Common myeloid progenitor, CD34-positive (primary cell): ENCODE measurements at regions not wholly inside any gene's neighbourhood (a gene's known extent, or its start where the extent isn't known, plus 50 kb on each side); places are given as distances from the start of the nearest gene placed in this dataset.

Experiments used
- CTCF ChIA-PET: fragments of 350-600 bp; sonication (Branson Sonifier 250); formaldehyde crosslinking; loops from one replicate; lab custom pipeline; 2021; ENCODE audit warnings: antibody characterized with exemption; lab: Charles Lee
- POLR2A ChIA-PET: fragments of 350-600 bp; sonication (Branson Sonifier 250); formaldehyde crosslinking; loops from one replicate; lab custom pipeline; 2021; ENCODE audit warnings: antibody characterized with exemption; lab: Charles Lee
- DNase-seq, 3 donors: peaks; one replicate each; pipeline versions ENCODE4 v3.0.0 to v3.0.0-alpha.2; 2013
- H3K27ac ChIP-seq, 2 experiments: 1 replicate in 1 of 2; 2 replicates in 1 of 2; pipeline ENCODE4 v1.7.0; 2013; ENCODE audit warnings: inconsistent platforms in 2 of 2, low read length in 2 of 2, mild to moderate bottlenecking in 2 of 2, low read depth in 1 of 2, moderate library complexity in 1 of 2; ENCODE audit not compliant: severe bottlenecking in 2 of 2, insufficient read depth in 1 of 2, poor library complexity in 1 of 2
- H3K27me3 ChIP-seq, 5 experiments: replicated peaks in 2 of 5; 1 replicate in 3 of 5; 2 replicates in 2 of 5; pipeline versions ENCODE4 v1.6.1 to v1.7.0; 2013; ENCODE audit warnings: low read length in 4 of 5, mild to moderate bottlenecking in 2 of 5, moderate library complexity in 2 of 5, inconsistent platforms in 1 of 5; ENCODE audit not compliant: insufficient read depth in 5 of 5, control insufficient read depth in 4 of 5
- H3K36me3 ChIP-seq, 4 experiments: 1 replicate in 2 of 4; 2 replicates in 2 of 4; pipeline versions ENCODE4 v1.6.1 to v1.7.0; 2013; ENCODE audit warnings: low read length in 3 of 4, control low read depth in 1 of 4, mild to moderate bottlenecking in 1 of 4; ENCODE audit not compliant: control insufficient read depth in 4 of 4, insufficient read depth in 4 of 4
- H3K4me1 ChIP-seq, 4 experiments: 1 replicate in 3 of 4; 2 replicates in 1 of 4; pipeline versions ENCODE4 v1.6.1 to v1.7.1; 2013; ENCODE audit warnings: low read length in 3 of 4, mild to moderate bottlenecking in 3 of 4, control low read depth in 1 of 4, inconsistent platforms in 1 of 4, moderate library complexity in 1 of 4; ENCODE audit not compliant: control insufficient read depth in 4 of 4, insufficient read depth in 4 of 4; ENCODE audit errors: control extremely low read depth in 1 of 4
- H3K4me3 ChIP-seq, 7 experiments: 1 replicate in 4 of 7; 2 replicates in 3 of 7; pipeline versions ENCODE4 v1.5.1 to v1.7.0; 2013; ENCODE audit warnings: mild to moderate bottlenecking in 7 of 7, low read length in 6 of 7, moderate library complexity in 6 of 7, inconsistent platforms in 2 of 7, low read depth in 2 of 7, control low read depth in 1 of 7; ENCODE audit not compliant: insufficient read depth in 4 of 7, control insufficient read depth in 1 of 7; ENCODE audit errors: extremely low read depth in 1 of 7
- H3K9me3 ChIP-seq, 5 experiments: 1 replicate in 4 of 5; 2 replicates in 1 of 5; pipeline versions ENCODE4 v1.6.1 to v1.7.1; 2013; ENCODE audit warnings: low read length in 4 of 5, mild to moderate bottlenecking in 2 of 5, inconsistent platforms in 1 of 5, low read depth in 1 of 5, moderate library complexity in 1 of 5; ENCODE audit not compliant: control insufficient read depth in 4 of 5, insufficient read depth in 2 of 5; ENCODE audit errors: control extremely low read depth in 1 of 5
- WGBS: methylation state at CpG from one replicate; pipeline ENCODE4 v1.1.5; 2013; ENCODE audit not compliant: insufficient coverage; 5-methylcytosine and 5-hydroxymethylcytosine counted together

DNA sequence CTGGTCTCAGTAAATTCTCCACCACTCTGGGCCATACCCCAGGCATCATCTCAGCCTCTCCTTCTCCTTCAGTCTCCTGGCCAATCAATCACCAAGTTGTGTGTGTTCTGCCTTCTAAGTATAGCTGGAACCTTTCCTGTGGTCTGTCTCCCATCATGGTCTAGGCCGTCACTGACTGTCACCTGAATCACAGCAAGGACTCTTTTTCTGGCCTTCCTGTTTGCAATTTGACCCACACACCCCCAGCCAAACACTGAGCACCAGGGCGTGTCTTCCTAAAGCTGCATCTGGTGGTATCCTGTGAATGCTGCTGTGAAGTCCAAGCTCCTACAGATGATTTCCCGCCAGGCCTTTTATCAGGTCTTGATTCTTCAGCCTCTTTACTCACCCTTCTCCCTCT, 52.6 kb upstream of the PRELID3B start:
- ChIA-PET POLR2A (no interaction called here), CTCF (interaction anchor here (0.9 to 5.6 kb wide), 4 partner anchors 7 to 112 kb away, joined by 3 to 42 read pairs (median 4); no protein-coding TSS in a partner anchor)
- Histone ChIP-seq H3K4me1 (no peaks in the 10 kb centered on the region), H3K9me3 (no peaks in the 10 kb centered on the region), H3K27me3 (no peaks in the 10 kb centered on the region), H3K36me3 (no peaks in the 10 kb centered on the region), H3K4me3 (no peak overlapping the region), H3K27ac (no peak overlapping the region)
- WGBS = 83% methylated on average over 3 of the region's 3 CpGs
- DNase-seq = no peak

DNA sequence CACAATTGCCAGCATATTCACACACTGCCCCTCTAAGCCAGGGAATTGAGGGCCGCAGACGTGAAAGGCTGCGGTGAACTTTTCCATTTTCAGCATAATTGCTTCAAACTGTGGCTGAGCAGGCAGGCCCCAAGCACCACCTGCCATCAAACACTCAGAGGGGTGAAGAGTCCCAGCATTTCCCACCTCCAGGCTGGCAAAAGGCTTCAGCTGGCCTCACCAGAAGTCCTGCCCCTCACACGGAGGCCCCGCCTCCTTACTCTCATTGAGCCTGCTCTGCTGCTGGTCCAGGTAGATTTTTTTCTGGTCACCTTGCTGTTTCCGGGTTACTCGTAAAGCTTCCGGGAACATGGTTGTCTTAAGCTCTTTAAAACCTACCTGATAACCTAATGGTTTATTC, 52.0 kb upstream of the PRELID3B start:
- H3K27me3 ChIP-seq = no peaks in the 10 kb centered on the region
- no peak overlapping the region for H3K27ac ChIP-seq
- ChIA-PET POLR2A (no interaction called here), CTCF (interaction anchor here (0.9 to 5.6 kb wide), 2 partner anchors 94 to 113 kb away, joined by 3 to 42 read pairs; no protein-coding TSS in a partner anchor)
- H3K36me3 ChIP-seq = no peaks in the 10 kb centered on the region
- no peak for DNase-seq
- 100% methylated on average over 7 of the region's 8 CpGs for WGBS
- H3K9me3 ChIP-seq = no peaks in the 10 kb centered on the region
- no peak overlapping the region for H3K4me3 ChIP-seq
- H3K4me1 ChIP-seq = no peaks in the 10 kb centered on the region
